IMR-90 (cell line): ENCODE measurements at regions not wholly inside any gene's neighbourhood (a gene's known extent, or its start where the extent isn't known, plus 50 kb on each side); places are given as distances from the start of the nearest gene placed in this dataset.

Source experiments
- ATAC-seq: fragments of 200-7000 bp; cut with Tn5 transposase; 2 replicates; pipeline ENCODE4 v1.9.1; 2020; ENCODE audit warnings: low read depth, mild to moderate bottlenecking, moderate library complexity
- BruUV-seq: library from RNA; stranded (reverse); fragments of 400-500 nt; replicated peaks from 2 replicates; lab custom pipeline; 2021; lab: Mats Ljungman, UMichigan
- CTCF ChIA-PET: fragments of 300-600 bp; formaldehyde crosslinking; extraction: SDS; loops from one replicate; lab custom pipeline; 2021; ENCODE audit warnings: antibody characterized with exemption; lab: Yijun Ruan, JAX
- POLR2A ChIA-PET: fragments of 300-600 bp; sonication (Branson Sonifier 250); formaldehyde crosslinking; loops from one replicate; lab custom pipeline; 2022; ENCODE audit warnings: antibody characterized with exemption; ENCODE audit not compliant: unreplicated experiment; lab: Charles Lee
- DNase-seq: peaks from one replicate; pipeline ENCODE4 v3.0.0; 2013
- H2AFZ ChIP-seq: replicated peaks from 2 replicates; pipeline ENCODE3; 2013; ENCODE audit warnings: low read length, mild to moderate bottlenecking; ENCODE audit not compliant: poor library complexity
- H2AK5ac ChIP-seq: 2 replicates; pipeline ENCODE4 v1.6.1; 2013; ENCODE audit warnings: low read depth, low read length, inconsistent platforms
- H2AK9ac ChIP-seq: replicated peaks from 2 replicates; pipeline ENCODE3; 2013; ENCODE audit warnings: mild to moderate bottlenecking, low read depth, low read length, moderate library complexity; ENCODE audit not compliant: poor library complexity
- H2BK120ac ChIP-seq: 2 replicates; pipeline ENCODE4 v1.6.1; 2013; ENCODE audit warnings: low read depth, low read length, inconsistent platforms
- H2BK15ac ChIP-seq: 3 replicates; pipeline ENCODE4 v1.6.1; 2013; ENCODE audit warnings: low read depth, low read length, inconsistent platforms
- H2BK20ac ChIP-seq: 2 replicates; pipeline ENCODE4 v1.6.1; 2013; ENCODE audit warnings: low read depth, mild to moderate bottlenecking, inconsistent platforms, low read length, moderate library complexity
- H2BK5ac ChIP-seq: 2 replicates; pipeline ENCODE4 v1.6.1; 2013; ENCODE audit warnings: mild to moderate bottlenecking, low read depth, low read length, inconsistent platforms; ENCODE audit not compliant: poor library complexity, severe bottlenecking
- H3K14ac ChIP-seq: replicated peaks from 2 replicates; pipeline ENCODE4 v1.6.1; 2013; ENCODE audit warnings: low read depth, low read length, inconsistent platforms
- H3K18ac ChIP-seq: 2 replicates; pipeline ENCODE4 v1.6.1; 2013; ENCODE audit warnings: low read depth, low read length, control low read depth
- H3K23ac ChIP-seq: 2 replicates; pipeline ENCODE4 v1.6.1; 2013; ENCODE audit warnings: low read depth, low read length, inconsistent platforms
- H3K27ac ChIP-seq: 2 replicates; pipeline ENCODE4 v1.5.1; 2013; ENCODE audit warnings: mild to moderate bottlenecking, control low read depth, low read length; ENCODE audit not compliant: insufficient read depth
- H3K27me3 ChIP-seq: 2 replicates; pipeline ENCODE4 v1.6.1; 2013; ENCODE audit warnings: low read length; ENCODE audit not compliant: control insufficient read depth, insufficient read depth
- H3K36me3 ChIP-seq: 2 replicates; pipeline ENCODE4 v1.6.1; 2013; ENCODE audit warnings: low read length, mixed read lengths; ENCODE audit not compliant: control insufficient read depth, insufficient read depth
- H3K4ac ChIP-seq: 2 replicates; pipeline ENCODE4 v1.6.1; 2013; ENCODE audit warnings: low read depth, low read length, inconsistent platforms
- H3K4me1 ChIP-seq: 2 replicates; pipeline ENCODE4 v1.6.1; 2013; ENCODE audit warnings: low read length, mixed read lengths; ENCODE audit not compliant: control insufficient read depth, insufficient read depth
- H3K4me2 ChIP-seq: 2 replicates; pipeline ENCODE4 v1.6.1; 2013; ENCODE audit warnings: low read depth, mild to moderate bottlenecking, control low read depth, low read length, moderate library complexity
- H3K4me3 ChIP-seq: 2 replicates; pipeline ENCODE4 v1.5.1; 2013; ENCODE audit warnings: low read depth, mild to moderate bottlenecking, control low read depth, low read length, moderate library complexity; ENCODE audit not compliant: insufficient read depth
- H3K56ac ChIP-seq: 2 replicates; pipeline ENCODE4 v1.6.1; 2013; ENCODE audit warnings: low read length, inconsistent platforms; ENCODE audit not compliant: insufficient read depth; ENCODE audit errors: extremely low read depth
- H3K79me1 ChIP-seq, 2 experiments: 2 replicates each; pipeline ENCODE4 v1.6.1; 2013; ENCODE audit warnings: low read length in 2 of 2, inconsistent platforms in 1 of 2, low read depth in 1 of 2
- H3K9ac ChIP-seq: 2 replicates; pipeline ENCODE4 v1.6.1; 2013; ENCODE audit warnings: low read depth, low read length, control low read depth
- H3K9me1 ChIP-seq: 2 replicates; pipeline ENCODE4 v1.6.1; 2013; ENCODE audit warnings: low read length, inconsistent platforms; ENCODE audit not compliant: insufficient read depth
- H3K9me3 ChIP-seq: 2 replicates; pipeline ENCODE4 v1.6.1; 2013; ENCODE audit warnings: low read length; ENCODE audit not compliant: control insufficient read depth, insufficient read depth
- H4K20me1 ChIP-seq: 2 replicates; pipeline ENCODE4 v1.6.1; 2013; ENCODE audit warnings: low read length, inconsistent platforms; ENCODE audit not compliant: insufficient read depth
- H4K5ac ChIP-seq: 2 replicates; pipeline ENCODE4 v1.6.1; 2013; ENCODE audit warnings: mild to moderate bottlenecking, low read depth, low read length, control low read depth
- H4K8ac ChIP-seq, 2 experiments: 2 replicates each; pipeline ENCODE4 v1.6.1; 2013; ENCODE audit warnings: low read depth in 2 of 2, low read length in 2 of 2, control low read depth in 1 of 2, inconsistent platforms in 1 of 2
- H4K91ac ChIP-seq: 2 replicates; pipeline ENCODE4 v1.6.1; 2013; ENCODE audit warnings: low read depth, low read length, inconsistent platforms; ENCODE audit not compliant: insufficient read depth
- NFE2L2 ChIP-seq: fragments of 150-350 bp; IDR thresholded peaks from 2 replicates; pipeline ENCODE4 v1.6.1; 2016; ENCODE audit warnings: low read depth, mild to moderate bottlenecking, low read length
- POLR2A ChIP-seq: IDR thresholded peaks from 2 replicates; pipeline ENCODE4 v1.6.1; 2012; ENCODE audit warnings: mild to moderate bottlenecking, low read depth, low read length
- RAD21 ChIP-seq: IDR thresholded peaks from 2 replicates; pipeline ENCODE4 v1.6.1; 2012; ENCODE audit warnings: low read length, improper control_type of control experiment
- SMC3 ChIP-seq: fragments of 150-350 bp; IDR thresholded peaks from 2 replicates; pipeline ENCODE4 v1.6.1; 2016; ENCODE audit warnings: low read depth, mild to moderate bottlenecking, antibody characterized with exemption, low read length, moderate library complexity
- WGBS, 2 experiments: methylation state at CpG; one replicate each; pipeline versions ENCODE4 v1.1.5 to v1.1.7; 2013; ENCODE audit warnings: missing lambda C conversion rate in 2 of 2; ENCODE audit not compliant: insufficient read length in 1 of 2; ENCODE audit errors: extremely low coverage in 2 of 2; 5-methylcytosine and 5-hydroxymethylcytosine counted together
- dilution Hi-C: fragments of 300-500 bp; cut with HindIII; formaldehyde crosslinking; loops from one replicate; pipeline ENCODE4 v1.14.3; 2018; ENCODE audit warnings: low sequenced_read_pairs; ENCODE audit not compliant: unreplicated experiment
- in situ Hi-C: fragments of 300-500 bp; cut with MboI; formaldehyde crosslinking; loops from 3 replicates; pipeline ENCODE4 v1.14.3; 2019; ENCODE audit warnings: low sequenced_read_pairs, inconsistent platforms, mixed read lengths
- intact Hi-C: fragments of 100-400 bp; cut with micrococcal nuclease; formaldehyde crosslinking; loops from 2 replicates; pipeline ENCODE4 v1.10.0; 2022
- TF ChIP-seq, protein P1 (sequence below): fragments of 150-350 bp; IDR thresholded peaks from 2 replicates; pipeline ENCODE4 v1.6.1; 2017; ENCODE audit warnings: mild to moderate bottlenecking, antibody characterized with exemption, low read length, low read depth
- TF ChIP-seq, protein P2 (sequence below): conservative IDR thresholded peaks from 2 replicates; pipeline ENCODE4 v1.5.1; 2012; ENCODE audit warnings: mild to moderate bottlenecking, low read depth, low read length, improper control_type of control experiment

DNA sequence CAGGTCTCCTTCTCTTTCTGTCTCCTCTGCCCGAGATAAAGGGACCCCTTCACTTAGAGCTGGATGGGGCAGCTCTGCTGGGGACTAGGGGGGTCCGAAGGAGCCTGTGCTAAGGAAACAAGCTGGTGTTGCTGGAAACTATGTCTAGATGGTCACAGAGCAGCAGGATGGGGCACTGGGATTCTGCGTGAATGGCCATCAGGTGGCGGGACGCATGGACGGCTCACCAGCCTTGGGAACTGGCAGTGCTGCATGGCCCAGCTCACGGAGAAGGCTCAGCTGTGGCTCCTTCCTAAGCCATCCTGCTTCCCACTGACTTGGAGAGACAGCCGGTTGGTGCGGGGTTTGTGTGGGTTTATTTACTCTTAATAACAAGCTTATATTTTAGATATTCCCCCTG lies 411.8 kb downstream of the ZNF536 start:
- Histone ChIP-seq H4K8ac (no peak overlapping the region), H3K56ac (no peak overlapping the region), H3K4me3 (no peak overlapping the region), H3K36me3 (no peaks in the 10 kb centered on the region), H2AK5ac (no peak overlapping the region), H3K4me2 (no peak overlapping the region), H3K9me3 (no peaks in the 10 kb centered on the region), H2BK20ac (no peak overlapping the region), H2BK15ac (no peak overlapping the region), H3K14ac (no peak overlapping the region), H2BK5ac (no peak overlapping the region), H3K79me1 (no peaks in the 10 kb centered on the region), H3K4ac (no peak overlapping the region), H3K9me1 (no peaks in the 10 kb centered on the region), H3K23ac (no peak overlapping the region), H3K18ac (no peak overlapping the region), H3K27me3 (no peaks in the 10 kb centered on the region), H4K20me1 (no peaks in the 10 kb centered on the region), H4K5ac (no peak overlapping the region), H3K9ac (no peak overlapping the region), H3K4me1 (no peaks in the 10 kb centered on the region), H2BK120ac (no peak overlapping the region), H2AK9ac (no peak overlapping the region), H3K27ac (no peak overlapping the region), H2AFZ (no peak overlapping the region), H4K91ac (no peak overlapping the region)
- ChIA-PET CTCF (interaction anchor here (0.9 kb wide), 1 partner anchor 27 kb away, joined by 3 read pairs; no protein-coding TSS in a partner anchor), POLR2A (no interaction called here)
- WGBS, 2 experiments, result 90% methylated on average over 4 of the region's 9 CpGs; no CpG with 5 or more reads in 1 of the 2 experiments
- ATAC-seq (no peak), DNase-seq (no peak)
- no TSS peak for BruUV-seq
- intact Hi-C loops (no loop called here), dilution Hi-C loops (no loop called here), in situ Hi-C loops (no loop called here)
- TF ChIP-seq RAD21, result no peak
- TF ChIP-seq, protein P1, sequence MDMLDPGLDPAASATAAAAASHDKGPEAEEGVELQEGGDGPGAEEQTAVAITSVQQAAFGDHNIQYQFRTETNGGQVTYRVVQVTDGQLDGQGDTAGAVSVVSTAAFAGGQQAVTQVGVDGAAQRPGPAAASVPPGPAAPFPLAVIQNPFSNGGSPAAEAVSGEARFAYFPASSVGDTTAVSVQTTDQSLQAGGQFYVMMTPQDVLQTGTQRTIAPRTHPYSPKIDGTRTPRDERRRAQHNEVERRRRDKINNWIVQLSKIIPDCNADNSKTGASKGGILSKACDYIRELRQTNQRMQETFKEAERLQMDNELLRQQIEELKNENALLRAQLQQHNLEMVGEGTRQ, result no peak
- no peak for TF ChIP-seq NFE2L2
- TF ChIP-seq SMC3, result no peak
- TF ChIP-seq, protein P2, sequence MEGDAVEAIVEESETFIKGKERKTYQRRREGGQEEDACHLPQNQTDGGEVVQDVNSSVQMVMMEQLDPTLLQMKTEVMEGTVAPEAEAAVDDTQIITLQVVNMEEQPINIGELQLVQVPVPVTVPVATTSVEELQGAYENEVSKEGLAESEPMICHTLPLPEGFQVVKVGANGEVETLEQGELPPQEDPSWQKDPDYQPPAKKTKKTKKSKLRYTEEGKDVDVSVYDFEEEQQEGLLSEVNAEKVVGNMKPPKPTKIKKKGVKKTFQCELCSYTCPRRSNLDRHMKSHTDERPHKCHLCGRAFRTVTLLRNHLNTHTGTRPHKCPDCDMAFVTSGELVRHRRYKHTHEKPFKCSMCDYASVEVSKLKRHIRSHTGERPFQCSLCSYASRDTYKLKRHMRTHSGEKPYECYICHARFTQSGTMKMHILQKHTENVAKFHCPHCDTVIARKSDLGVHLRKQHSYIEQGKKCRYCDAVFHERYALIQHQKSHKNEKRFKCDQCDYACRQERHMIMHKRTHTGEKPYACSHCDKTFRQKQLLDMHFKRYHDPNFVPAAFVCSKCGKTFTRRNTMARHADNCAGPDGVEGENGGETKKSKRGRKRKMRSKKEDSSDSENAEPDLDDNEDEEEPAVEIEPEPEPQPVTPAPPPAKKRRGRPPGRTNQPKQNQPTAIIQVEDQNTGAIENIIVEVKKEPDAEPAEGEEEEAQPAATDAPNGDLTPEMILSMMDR, result no peak
- no peak for TF ChIP-seq POLR2A
